GM06990 (cell line): ENCODE measurements at regions not wholly inside any gene's neighbourhood (a gene's known extent, or its start where the extent isn't known, plus 50 kb on each side); places are given as distances from the start of the nearest gene placed in this dataset.

Source experiments
- DNase-seq: peaks from one replicate; pipeline ENCODE4 v3.0.0-alpha.2; 2011; ENCODE audit not compliant: insufficient read length; ENCODE audit errors: extremely low read depth
- H3K27me3 ChIP-seq: replicated peaks from 2 replicates; pipeline ENCODE4 v1.6.0; 2011; ENCODE audit warnings: low read length; ENCODE audit not compliant: control insufficient read depth, insufficient read depth
- H3K36me3 ChIP-seq: 2 replicates; pipeline ENCODE4 v1.5.1; 2011; ENCODE audit warnings: low read length; ENCODE audit not compliant: control insufficient read depth, insufficient read depth
- H3K4me3 ChIP-seq: replicated peaks from 2 replicates; pipeline ENCODE4 v1.5.1; 2011; ENCODE audit warnings: low read depth, mild to moderate bottlenecking, control low read depth, low read length
- TF ChIP-seq, protein P1 (sequence below): IDR thresholded peaks from 2 replicates; pipeline ENCODE4 v1.5.1; 2011; ENCODE audit warnings: low read length, control low read depth, mild to moderate bottlenecking, inconsistent platforms; ENCODE audit not compliant: insufficient read depth, poor library complexity, severe bottlenecking

- no peaks in the 10 kb centered on the region for H3K27me3 ChIP-seq
- DNase-seq: no peak
- no peaks in the 10 kb centered on the region for H3K36me3 ChIP-seq
- H3K4me3 ChIP-seq: no peak overlapping the region
- TF ChIP-seq, protein P1, sequence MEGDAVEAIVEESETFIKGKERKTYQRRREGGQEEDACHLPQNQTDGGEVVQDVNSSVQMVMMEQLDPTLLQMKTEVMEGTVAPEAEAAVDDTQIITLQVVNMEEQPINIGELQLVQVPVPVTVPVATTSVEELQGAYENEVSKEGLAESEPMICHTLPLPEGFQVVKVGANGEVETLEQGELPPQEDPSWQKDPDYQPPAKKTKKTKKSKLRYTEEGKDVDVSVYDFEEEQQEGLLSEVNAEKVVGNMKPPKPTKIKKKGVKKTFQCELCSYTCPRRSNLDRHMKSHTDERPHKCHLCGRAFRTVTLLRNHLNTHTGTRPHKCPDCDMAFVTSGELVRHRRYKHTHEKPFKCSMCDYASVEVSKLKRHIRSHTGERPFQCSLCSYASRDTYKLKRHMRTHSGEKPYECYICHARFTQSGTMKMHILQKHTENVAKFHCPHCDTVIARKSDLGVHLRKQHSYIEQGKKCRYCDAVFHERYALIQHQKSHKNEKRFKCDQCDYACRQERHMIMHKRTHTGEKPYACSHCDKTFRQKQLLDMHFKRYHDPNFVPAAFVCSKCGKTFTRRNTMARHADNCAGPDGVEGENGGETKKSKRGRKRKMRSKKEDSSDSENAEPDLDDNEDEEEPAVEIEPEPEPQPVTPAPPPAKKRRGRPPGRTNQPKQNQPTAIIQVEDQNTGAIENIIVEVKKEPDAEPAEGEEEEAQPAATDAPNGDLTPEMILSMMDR: no peak
Observed at GRCh38 chr9:1535051-1535450, 480.1 kb upstream of the SMARCA2 start.

- TF ChIP-seq, protein P1: no peak
- H3K4me3 ChIP-seq: no peak overlapping the region
- no peak for DNase-seq
- no peaks in the 10 kb centered on the region for H3K36me3 ChIP-seq
- H3K27me3 ChIP-seq: no peaks in the 10 kb centered on the region
Observed at GRCh38 chr9:1535599-1535998, 479.5 kb upstream of the SMARCA2 start.

DNA sequence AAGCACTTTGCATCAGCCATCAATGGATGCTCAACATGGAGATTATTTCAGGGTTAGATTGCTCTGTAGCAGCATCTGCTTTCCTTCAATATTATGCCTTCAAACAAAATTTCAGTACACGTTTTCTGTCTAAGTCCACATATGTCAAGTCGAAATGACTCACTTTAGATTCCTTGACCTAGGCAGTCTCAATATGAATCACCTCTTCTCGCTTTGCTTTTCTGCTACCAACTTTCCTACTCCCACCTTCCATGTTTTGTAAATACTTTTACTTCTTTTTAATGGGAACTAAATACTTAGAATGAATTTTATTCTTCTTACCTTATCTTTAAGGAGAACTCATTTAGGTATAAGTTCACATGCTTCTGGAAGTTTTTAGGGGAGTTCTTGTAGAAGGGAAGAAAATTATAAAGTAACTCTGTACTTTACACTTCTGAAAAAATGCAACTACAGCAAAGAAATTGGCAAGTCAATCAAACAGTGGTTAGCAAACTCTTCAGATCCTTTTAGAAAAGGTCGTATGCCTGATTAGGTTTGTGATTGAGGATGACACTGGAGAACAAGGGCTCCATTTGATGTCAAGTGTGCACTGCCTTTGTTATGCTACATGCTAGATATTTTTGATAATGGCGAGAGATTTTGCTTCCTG, 478.5 kb upstream of the SMARCA2 start:
- peak; percentile 28 for DNase-seq
- TF ChIP-seq, protein P1: no peak
- H3K36me3 ChIP-seq: no peaks in the 10 kb centered on the region
- no peaks in the 10 kb centered on the region for H3K27me3 ChIP-seq
- no peak overlapping the region for H3K4me3 ChIP-seq

DNA sequence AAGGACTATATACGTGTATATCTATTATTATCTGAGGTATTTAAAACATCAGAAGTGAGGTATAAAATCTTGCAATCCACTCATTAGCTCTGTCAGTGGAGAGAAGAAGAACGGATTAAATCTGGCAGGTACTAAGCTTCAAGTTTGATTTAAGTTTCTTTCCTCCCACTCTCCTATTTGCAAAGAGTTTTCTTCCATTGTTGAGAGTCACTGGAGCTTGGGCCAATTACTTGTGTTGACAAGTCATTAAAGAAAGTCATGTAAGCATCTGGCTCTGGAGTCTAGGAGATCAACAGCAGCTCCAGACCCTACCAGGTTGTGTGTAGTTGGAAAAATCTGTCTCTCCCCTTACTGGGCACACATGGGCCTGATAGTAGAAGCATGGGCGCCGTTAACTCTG, 476.8 kb upstream of the SMARCA2 start:
- TF ChIP-seq, protein P1: no peak
- DNase-seq: no peak

GRCh38 chr9:1539216-1539615, 475.9 kb upstream of the SMARCA2 start:
- Histone ChIP-seq H3K27me3 (no peaks in the 10 kb centered on the region), H3K36me3 (no peaks in the 10 kb centered on the region), H3K4me3 (no peak overlapping the region)
- DNase-seq: no peak
- TF ChIP-seq, protein P1: no peak

More for the DNA sequence above, 476.8 kb upstream of the SMARCA2 start:
- Histone ChIP-seq H3K36me3 (no peaks in the 10 kb centered on the region), H3K4me3 (no peak overlapping the region), H3K27me3 (no peaks in the 10 kb centered on the region)

- H3K4me3 ChIP-seq: no peak overlapping the region
- H3K27me3 ChIP-seq: no peaks in the 10 kb centered on the region
- H3K36me3 ChIP-seq: no peaks in the 10 kb centered on the region
- DNase-seq: no peak
- TF ChIP-seq, protein P1: no peak
Observed at GRCh38 chr9:1550636-1551035, 464.5 kb upstream of the SMARCA2 start.
